HL-60 (cell line): ENCODE measurements at regions not wholly inside any gene's neighbourhood (a gene's known extent, or its start where the extent isn't known, plus 50 kb on each side); places are given as distances from the start of the nearest gene placed in this dataset.

ENCODE experiments used
- DNase-seq, 2 experiments: peaks; one replicate each; pipeline ENCODE4 v3.0.0-alpha.2; 2010 to 2020; ENCODE audit warnings: low read depth in 1 of 2, low spot score in 1 of 2
- H3K27ac ChIP-seq: fragments of 250-450 bp; sonication (Bioruptor Pico); replicated peaks from 2 replicates; pipeline ENCODE4 v1.5.1; 2020; ENCODE audit warnings: mild to moderate bottlenecking, moderate library complexity
- H3K27me3 ChIP-seq: fragments of 250-450 bp; sonication (Bioruptor Pico); 2 replicates; pipeline ENCODE4 v1.5.1; 2021; ENCODE audit warnings: mild to moderate bottlenecking, moderate library complexity; ENCODE audit not compliant: insufficient read depth, poor library complexity, severe bottlenecking
- H3K4me3 ChIP-seq: replicated peaks from 2 replicates; pipeline ENCODE4 v1.5.1; 2011; ENCODE audit warnings: mild to moderate bottlenecking, control low read depth, low read length; ENCODE audit not compliant: insufficient read depth
- GABPA ChIP-seq: IDR thresholded peaks from 2 replicates; pipeline ENCODE4 v1.6.1; 2012; ENCODE audit warnings: low read depth
- POLR2AphosphoS5 ChIP-seq: IDR thresholded peaks from 2 replicates; pipeline ENCODE4 v1.6.1; 2012; ENCODE audit warnings: low read depth
- SPI1 ChIP-seq: IDR thresholded peaks from 2 replicates; pipeline ENCODE4 v1.6.1; 2012; ENCODE audit warnings: low read depth, mild to moderate bottlenecking, borderline replicate concordance
- TF ChIP-seq, protein P1 (sequence below): IDR thresholded peaks from one replicate; pipeline ENCODE4 v1.5.1; 2011; ENCODE audit warnings: low read length, control low read depth, inconsistent platforms; ENCODE audit not compliant: insufficient read depth
- TF ChIP-seq, protein P2 (sequence below): IDR thresholded peaks from 2 replicates; pipeline ENCODE4 v1.6.1; 2012; ENCODE audit warnings: low read depth; ENCODE audit not compliant: insufficient replicate concordance

DNA sequence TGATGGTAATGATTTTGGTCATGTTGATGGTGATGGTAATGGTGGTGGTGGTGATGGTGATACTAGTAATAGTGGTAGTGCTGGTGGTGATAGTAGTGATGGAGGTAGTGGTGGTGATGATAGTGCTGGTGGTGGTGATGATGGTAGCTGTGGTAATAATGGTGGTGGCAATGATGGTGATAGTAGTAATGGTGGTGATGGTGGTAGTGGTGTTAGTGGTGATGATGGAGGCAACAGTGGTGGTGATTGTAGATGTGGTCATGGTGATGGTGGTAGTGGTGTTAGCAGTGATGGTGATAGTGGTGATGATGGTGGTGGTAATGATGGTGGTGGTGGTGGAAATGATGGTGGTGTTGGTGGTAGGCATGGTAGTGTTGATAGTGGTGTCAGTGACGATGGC, 127.0 kb upstream of the RPL38 start:
- TF ChIP-seq GABPA, result no peak
- TF ChIP-seq, protein P1, sequence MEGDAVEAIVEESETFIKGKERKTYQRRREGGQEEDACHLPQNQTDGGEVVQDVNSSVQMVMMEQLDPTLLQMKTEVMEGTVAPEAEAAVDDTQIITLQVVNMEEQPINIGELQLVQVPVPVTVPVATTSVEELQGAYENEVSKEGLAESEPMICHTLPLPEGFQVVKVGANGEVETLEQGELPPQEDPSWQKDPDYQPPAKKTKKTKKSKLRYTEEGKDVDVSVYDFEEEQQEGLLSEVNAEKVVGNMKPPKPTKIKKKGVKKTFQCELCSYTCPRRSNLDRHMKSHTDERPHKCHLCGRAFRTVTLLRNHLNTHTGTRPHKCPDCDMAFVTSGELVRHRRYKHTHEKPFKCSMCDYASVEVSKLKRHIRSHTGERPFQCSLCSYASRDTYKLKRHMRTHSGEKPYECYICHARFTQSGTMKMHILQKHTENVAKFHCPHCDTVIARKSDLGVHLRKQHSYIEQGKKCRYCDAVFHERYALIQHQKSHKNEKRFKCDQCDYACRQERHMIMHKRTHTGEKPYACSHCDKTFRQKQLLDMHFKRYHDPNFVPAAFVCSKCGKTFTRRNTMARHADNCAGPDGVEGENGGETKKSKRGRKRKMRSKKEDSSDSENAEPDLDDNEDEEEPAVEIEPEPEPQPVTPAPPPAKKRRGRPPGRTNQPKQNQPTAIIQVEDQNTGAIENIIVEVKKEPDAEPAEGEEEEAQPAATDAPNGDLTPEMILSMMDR, result no peak
- TF ChIP-seq POLR2AphosphoS5, result no peak
- TF ChIP-seq, protein P2, sequence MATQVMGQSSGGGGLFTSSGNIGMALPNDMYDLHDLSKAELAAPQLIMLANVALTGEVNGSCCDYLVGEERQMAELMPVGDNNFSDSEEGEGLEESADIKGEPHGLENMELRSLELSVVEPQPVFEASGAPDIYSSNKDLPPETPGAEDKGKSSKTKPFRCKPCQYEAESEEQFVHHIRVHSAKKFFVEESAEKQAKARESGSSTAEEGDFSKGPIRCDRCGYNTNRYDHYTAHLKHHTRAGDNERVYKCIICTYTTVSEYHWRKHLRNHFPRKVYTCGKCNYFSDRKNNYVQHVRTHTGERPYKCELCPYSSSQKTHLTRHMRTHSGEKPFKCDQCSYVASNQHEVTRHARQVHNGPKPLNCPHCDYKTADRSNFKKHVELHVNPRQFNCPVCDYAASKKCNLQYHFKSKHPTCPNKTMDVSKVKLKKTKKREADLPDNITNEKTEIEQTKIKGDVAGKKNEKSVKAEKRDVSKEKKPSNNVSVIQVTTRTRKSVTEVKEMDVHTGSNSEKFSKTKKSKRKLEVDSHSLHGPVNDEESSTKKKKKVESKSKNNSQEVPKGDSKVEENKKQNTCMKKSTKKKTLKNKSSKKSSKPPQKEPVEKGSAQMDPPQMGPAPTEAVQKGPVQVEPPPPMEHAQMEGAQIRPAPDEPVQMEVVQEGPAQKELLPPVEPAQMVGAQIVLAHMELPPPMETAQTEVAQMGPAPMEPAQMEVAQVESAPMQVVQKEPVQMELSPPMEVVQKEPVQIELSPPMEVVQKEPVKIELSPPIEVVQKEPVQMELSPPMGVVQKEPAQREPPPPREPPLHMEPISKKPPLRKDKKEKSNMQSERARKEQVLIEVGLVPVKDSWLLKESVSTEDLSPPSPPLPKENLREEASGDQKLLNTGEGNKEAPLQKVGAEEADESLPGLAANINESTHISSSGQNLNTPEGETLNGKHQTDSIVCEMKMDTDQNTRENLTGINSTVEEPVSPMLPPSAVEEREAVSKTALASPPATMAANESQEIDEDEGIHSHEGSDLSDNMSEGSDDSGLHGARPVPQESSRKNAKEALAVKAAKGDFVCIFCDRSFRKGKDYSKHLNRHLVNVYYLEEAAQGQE, result no peak
- H3K4me3 ChIP-seq, result no peak overlapping the region
- no peaks in the 10 kb centered on the region for H3K27me3 ChIP-seq
- H3K27ac ChIP-seq, result no peak overlapping the region
- no peak for DNase-seq

DNA sequence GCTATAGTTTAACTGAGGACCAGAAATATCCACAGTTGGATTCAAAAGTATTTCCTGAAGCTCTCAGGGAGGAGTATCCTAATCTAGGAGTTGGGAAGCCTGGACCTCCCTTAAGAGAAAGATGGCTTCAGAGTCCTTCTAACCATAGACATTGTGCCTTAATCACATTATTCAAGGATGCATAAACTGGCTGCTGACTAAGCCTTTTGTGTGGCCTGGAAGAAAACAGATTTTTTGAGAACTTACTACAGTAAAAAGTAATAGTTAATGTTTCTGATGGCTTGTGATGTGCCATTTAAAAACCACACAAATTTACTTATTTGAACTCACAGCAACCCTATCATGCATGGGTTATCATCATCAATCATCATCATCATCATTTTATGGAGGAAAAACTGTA, 126.2 kb upstream of the RPL38 start:
- no peaks in the 10 kb centered on the region for H3K27me3 ChIP-seq
- no peak overlapping the region for H3K4me3 ChIP-seq
- DNase-seq, result no peak
- TF ChIP-seq, protein P1, result no peak
- no peak for TF ChIP-seq SPI1
- H3K27ac ChIP-seq, result no peak overlapping the region

DNA sequence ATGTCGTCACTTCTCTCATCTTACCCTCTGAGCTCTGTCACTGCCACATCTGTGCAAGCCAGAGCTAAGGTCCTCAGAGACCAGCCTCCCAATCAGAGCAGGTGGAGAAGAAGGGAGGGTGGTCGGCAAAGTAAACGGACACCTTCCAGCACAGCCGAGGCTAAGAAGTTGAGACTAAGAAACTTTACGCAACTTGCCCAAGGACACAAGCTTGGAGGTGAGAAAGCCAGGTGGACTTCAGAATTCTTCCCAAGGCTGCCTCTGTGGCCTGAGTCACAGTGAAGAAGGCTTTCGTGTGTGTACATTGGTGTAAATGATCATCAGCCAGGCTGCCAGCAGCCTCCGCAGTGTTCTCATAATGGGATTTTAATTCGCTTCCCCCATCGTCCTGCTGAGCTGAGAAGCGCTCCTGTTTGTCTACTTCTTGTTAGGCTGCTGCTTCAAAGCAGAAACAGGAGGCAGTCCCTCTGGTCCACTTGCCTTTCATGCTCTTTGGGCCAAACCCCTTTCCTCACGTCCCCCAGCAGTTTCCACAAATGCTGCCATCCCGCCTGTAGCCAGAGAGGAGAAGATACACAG, 125.0 kb upstream of the RPL38 start:
- H3K4me3 ChIP-seq, result no peak overlapping the region
- H3K27me3 ChIP-seq, result no peaks in the 10 kb centered on the region
- TF ChIP-seq, protein P2, result no peak
- TF ChIP-seq POLR2AphosphoS5 (no peak), SPI1 (no peak), GABPA (no peak)
- TF ChIP-seq, protein P1, result no peak
- DNase-seq, result no peak
- H3K27ac ChIP-seq, result no peak overlapping the region
